Hematopoietic multipotent progenitor cell treated with erythropoietin and hydrocortisone succinate and interleukin-3 and kit ligand, for 6 days (in vitro differentiated cells): ENCODE measurements at regions not wholly inside any gene's neighbourhood (a gene's known extent, or its start where the extent isn't known, plus 50 kb on each side); places are given as distances from the start of the nearest gene placed in this dataset.
A peak's percentile ranks its signal among the peaks of the same experiment; 100 is the strongest.
"Not testable (repeated sequence)": the region's sequence is repeated elsewhere in the genome, so short reads cannot be mapped to it uniquely, and the experiment has no call there.

Source experiments
- DNase-seq: peaks from one replicate; pipeline ENCODE4 v3.0.0-alpha.2; 2015

- no peak for DNase-seq
These were observed 252.3 kb upstream of the ATP10A start for GRCh38 chr15:26115229-26115943.

- not testable (repeated sequence) for DNase-seq
These were observed 251.0 kb upstream of the ATP10A start for GRCh38 chr15:26114128-26114527.

- no peak for DNase-seq
These were observed 250.2 kb upstream of the ATP10A start for GRCh38 chr15:26113296-26113695.

DNA sequence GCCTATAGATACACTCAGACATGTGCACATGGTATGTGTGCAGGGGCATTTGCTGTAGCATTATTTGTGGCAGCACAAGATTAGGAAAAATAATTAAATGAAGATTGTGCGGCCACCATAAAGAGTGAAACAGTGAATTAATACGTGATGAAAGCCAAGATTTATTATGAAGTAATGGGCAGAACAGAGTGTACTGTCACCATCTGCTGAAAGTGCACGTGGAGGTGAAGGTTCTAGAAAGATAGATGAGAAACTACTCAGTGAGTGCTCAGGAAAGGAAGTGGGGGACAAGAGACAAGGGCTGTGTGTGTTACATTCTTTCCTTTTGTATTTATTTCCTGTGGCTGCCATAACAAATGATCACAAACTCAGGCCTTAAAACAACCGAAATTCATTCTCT, 246.1 kb upstream of the ATP10A start:
- no peak for DNase-seq

DNA sequence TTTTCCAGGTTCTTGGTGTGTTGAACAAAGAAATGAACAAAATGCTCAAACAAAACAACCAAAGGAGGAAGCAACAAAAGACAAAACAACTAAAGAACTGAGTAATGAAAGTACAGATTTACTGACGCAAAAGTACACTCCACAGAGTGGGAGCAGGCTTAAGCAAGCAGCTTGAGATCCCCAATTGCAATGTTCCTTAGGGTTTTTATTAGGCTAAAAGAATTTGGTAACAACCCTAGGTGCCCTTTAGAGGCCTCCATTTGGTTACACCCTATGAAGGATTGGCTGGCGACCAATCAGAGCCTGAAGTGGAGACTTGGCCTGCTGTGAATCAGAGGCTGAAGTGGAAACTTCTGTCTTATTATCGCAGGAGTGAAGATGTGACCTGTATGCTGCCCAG, 243.4 kb upstream of the ATP10A start:
- no peak for DNase-seq

- peak; percentile 33 for DNase-seq
These were observed 239.9 kb upstream of the ATP10A start for GRCh38 chr15:26103002-26103404.

DNA sequence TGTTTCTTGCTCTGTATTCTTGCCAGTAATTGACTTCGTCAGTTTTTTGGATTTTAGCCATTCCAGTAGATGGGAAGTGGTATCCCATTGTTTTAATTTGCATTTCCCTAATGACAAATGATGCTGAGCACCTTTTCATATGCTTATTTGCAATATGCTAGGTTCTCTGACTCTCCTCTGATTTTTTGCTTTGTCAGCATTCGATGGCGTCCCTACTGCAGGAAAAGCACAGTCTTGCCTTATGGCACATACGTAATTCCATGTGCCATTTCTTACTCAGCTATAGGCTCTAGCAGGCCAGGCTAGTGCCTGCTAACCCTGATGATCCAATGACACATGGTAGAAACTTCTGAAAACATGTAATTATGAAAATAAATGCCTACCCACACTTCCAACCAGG, 239.2 kb upstream of the ATP10A start:
- DNase-seq: no peak

GRCh38 chr15:26101443-26101842, 238.3 kb upstream of the ATP10A start:
- DNase-seq: no peak

GRCh38 chr15:26098801-26099200, 235.7 kb upstream of the ATP10A start:
- DNase-seq: peak; percentile 66

- no peak for DNase-seq
These were observed 234.1 kb upstream of the ATP10A start for GRCh38 chr15:26097216-26097615.

- DNase-seq: peak; percentile 54
These were observed 233.5 kb upstream of the ATP10A start for GRCh38 chr15:26096581-26096980.

DNA sequence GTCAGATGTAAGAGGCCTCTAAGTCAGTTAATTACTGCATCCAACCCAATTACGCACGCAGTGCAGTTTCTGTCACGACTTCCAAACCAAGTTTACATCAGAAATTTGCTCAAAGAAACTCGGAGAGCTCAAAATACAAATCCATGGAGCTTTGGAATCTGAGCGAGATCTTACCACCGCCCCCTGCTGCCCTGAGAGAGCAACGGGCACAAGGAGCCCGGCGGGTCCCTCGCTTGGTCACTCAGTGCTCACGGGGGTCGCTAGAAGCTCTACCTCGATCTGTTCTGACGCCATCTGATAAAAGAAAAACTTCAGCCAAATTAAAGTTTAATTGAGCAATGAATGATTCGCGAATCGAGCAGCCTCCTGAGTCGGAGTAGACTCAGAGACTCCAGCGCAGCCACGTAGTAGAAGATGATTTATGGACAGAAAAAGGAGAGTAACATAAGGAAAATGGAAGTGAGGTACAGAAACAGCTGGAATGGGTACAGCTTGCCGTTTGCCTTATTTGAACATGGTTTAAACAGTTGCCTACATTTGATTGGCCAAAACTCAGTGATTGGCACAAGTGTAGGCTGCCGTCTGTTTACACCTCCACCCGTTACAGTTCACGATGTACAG, 232.7 kb upstream of the ATP10A start:
- no peak for DNase-seq

- peak; percentile 44 for DNase-seq
These were observed 228.1 kb upstream of the ATP10A start for GRCh38 chr15:26091184-26091583.

- DNase-seq: no peak
These were observed 224.8 kb upstream of the ATP10A start for GRCh38 chr15:26087881-26088280.

- DNase-seq: no peak
These were observed 224.3 kb upstream of the ATP10A start for GRCh38 chr15:26087395-26087794.

DNA sequence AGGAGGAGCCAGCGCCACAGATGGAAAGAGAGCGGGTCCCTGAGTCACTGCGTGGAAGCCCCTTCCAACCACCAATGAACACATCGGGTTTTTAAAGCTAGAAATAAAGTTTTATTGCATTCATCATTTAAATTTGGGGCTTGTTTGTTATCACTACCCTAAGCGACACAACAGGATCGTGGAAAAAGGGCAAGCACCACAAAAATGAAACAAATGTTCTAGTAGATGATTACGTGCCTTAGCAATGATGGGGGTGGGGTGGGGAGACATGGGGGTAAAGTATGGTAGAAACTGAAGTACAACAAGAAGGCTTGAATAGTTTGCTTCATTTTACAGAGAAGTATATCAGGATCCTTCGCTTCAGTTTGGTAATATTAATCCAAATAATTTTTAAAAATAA, 221.6 kb upstream of the ATP10A start:
- DNase-seq: no peak

GRCh38 chr15:26083896-26084295, 220.8 kb upstream of the ATP10A start:
- no peak for DNase-seq

DNA sequence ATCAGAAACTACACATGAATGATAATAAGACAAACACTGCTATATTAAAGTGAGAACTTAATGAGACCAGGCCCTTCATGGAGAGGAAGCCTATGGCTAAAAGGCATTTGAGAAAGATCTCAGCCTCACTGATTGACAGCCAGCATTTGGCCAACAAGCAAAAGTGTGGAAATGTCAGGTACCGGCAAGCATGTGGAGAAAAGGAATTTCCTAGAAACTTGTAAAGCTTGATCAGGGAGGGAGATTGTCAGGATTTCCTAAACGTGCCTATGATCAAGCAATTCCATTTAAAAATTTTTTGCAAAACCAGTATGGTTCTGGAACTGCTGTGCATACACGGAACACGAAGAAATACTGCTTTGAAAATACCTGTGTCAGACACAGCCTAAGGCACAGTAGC, 220.3 kb upstream of the ATP10A start:
- DNase-seq: no peak

- peak; percentile 97 for DNase-seq
These were observed 219.3 kb upstream of the ATP10A start for GRCh38 chr15:26082221-26083109.

DNA sequence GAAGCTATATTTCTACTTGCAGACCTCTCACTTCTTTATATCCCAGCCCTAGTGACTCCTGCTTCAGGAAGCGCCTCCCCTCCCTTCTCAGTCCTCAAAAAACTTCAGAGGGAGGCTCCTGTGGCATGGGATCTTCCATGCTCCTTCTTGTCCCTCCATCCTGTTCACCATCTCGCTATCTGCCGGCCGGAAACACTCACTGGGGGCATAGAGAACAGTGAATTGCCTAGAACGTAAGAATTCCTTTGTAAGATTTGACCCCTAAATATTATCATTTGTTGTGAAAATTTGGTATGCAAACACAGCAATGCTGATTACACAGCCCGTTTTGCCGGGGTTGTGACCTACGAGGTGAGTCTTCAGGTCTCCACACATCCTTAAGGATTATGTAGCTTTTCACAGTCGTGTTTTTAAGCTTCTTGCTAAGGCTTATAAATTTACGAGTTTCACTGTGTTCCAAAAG, 218.7 kb upstream of the ATP10A start:
- DNase-seq: no peak

DNA sequence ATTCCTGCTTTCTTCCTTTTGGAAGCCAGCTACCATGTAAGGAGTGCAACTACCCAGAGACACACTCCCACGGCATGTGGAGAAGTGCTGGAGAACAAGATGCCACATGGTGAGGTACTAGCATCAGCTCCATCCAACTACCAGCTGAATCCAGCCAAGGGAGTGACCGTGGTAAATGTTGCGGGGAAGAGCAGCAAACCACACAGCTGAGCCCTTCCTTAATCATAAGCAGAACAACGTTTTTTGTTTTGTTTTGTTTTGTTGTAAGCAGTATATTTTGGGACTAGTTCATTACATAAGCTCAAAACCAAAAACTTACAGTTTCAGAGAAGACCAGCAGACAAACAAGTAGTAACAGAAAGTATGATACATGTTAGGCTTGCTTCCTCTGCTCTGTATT, 212.6 kb upstream of the ATP10A start:
- DNase-seq: no peak

- DNase-seq: no peak
These were observed 210.6 kb upstream of the ATP10A start for GRCh38 chr15:26073430-26074333.

GRCh38 chr15:26070095-26070532, 207.0 kb upstream of the ATP10A start:
- DNase-seq: no peak
